AG04449 (cell line): ENCODE measurements at regions not wholly inside any gene's neighbourhood (a gene's known extent, or its start where the extent isn't known, plus 50 kb on each side); places are given as distances from the start of the nearest gene placed in this dataset.

ENCODE experiments used
- CTCF ChIA-PET: fragments of 350-600 bp; formaldehyde crosslinking; extraction: SDS; loops from one replicate; lab custom pipeline; 2021; ENCODE audit warnings: antibody characterized with exemption; lab: Yijun Ruan, JAX
- POLR2A ChIA-PET: fragments of 400-600, 350-600 bp; formaldehyde crosslinking; extraction: SDS; loops from one replicate; lab custom pipeline; 2020; ENCODE audit warnings: antibody characterized with exemption, inconsistent platforms; lab: Yijun Ruan, JAX
- DNase-seq: peaks from one replicate; pipeline ENCODE4 v3.0.0-alpha.2; 2010; ENCODE audit warnings: low read depth, low spot score
- H3K4me3 ChIP-seq: 2 replicates; pipeline ENCODE4 v1.5.1; 2011; ENCODE audit warnings: low read depth, mild to moderate bottlenecking, control low read depth, low read length
- TF ChIP-seq, protein P1 (sequence below): IDR thresholded peaks from one replicate; pipeline ENCODE4 v1.5.1; 2011; ENCODE audit warnings: mild to moderate bottlenecking, moderate library complexity, low read length, control low read depth, inconsistent platforms; ENCODE audit not compliant: insufficient read depth; ENCODE audit errors: missing control alignments

DNA sequence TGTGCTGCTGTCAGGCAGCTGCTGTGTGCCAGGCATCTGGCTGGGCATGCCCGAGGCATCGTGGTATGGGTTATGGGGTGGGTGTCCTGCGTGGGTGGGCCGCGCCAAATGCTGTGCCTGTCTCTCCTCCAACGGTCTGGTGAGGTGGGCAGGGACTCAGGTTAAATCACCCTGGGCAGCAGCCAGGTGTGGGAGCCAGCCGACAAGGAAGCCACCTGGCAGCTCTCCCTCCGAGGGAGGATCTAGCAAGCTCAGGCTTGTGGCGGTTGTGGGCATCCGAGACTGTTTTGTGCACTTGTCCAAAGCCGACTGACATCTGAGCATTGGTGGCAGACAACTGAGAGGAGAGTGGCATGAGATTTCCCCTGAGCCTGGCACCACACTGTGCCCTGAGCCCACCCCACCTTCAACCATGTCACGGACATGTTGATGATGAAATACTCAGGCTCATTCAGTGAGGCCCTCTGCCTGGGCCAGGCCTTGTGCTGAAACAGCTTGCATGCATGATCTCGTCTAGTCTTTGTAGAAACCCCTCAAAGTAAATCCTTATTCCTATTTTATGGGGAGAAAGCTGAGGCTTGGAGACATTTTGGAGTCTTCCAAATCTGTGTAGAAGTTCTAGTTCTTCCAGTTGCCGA, 181.8 kb upstream of the MYL2 start:
- no peak overlapping the region for H3K4me3 ChIP-seq
- ChIA-PET POLR2A (no interaction called here), CTCF (no interaction called here)
- TF ChIP-seq, protein P1, sequence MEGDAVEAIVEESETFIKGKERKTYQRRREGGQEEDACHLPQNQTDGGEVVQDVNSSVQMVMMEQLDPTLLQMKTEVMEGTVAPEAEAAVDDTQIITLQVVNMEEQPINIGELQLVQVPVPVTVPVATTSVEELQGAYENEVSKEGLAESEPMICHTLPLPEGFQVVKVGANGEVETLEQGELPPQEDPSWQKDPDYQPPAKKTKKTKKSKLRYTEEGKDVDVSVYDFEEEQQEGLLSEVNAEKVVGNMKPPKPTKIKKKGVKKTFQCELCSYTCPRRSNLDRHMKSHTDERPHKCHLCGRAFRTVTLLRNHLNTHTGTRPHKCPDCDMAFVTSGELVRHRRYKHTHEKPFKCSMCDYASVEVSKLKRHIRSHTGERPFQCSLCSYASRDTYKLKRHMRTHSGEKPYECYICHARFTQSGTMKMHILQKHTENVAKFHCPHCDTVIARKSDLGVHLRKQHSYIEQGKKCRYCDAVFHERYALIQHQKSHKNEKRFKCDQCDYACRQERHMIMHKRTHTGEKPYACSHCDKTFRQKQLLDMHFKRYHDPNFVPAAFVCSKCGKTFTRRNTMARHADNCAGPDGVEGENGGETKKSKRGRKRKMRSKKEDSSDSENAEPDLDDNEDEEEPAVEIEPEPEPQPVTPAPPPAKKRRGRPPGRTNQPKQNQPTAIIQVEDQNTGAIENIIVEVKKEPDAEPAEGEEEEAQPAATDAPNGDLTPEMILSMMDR = no peak
- DNase-seq = no peak

GRCh38 chr12:111101003-111101402, 180.6 kb upstream of the MYL2 start:
- H3K4me3 ChIP-seq = no peak overlapping the region
- CTCF ChIA-PET = no interaction called here
- TF ChIP-seq, protein P1 = no peak
- no peak for DNase-seq
- POLR2A ChIA-PET = no interaction called here

- H3K4me3 ChIP-seq = no peak overlapping the region
- TF ChIP-seq, protein P1 = no peak
- ChIA-PET POLR2A (no interaction called here), CTCF (no interaction called here)
- DNase-seq = no peak
Observed at GRCh38 chr12:111100554-111100953, 180.2 kb upstream of the MYL2 start.

- CTCF ChIA-PET = interaction anchor here (1.0 kb wide), 1 partner anchor 67 kb away, joined by 3 read pairs; no protein-coding TSS in a partner anchor
- POLR2A ChIA-PET = no interaction called here
- TF ChIP-seq, protein P1 = no peak
- no peak overlapping the region for H3K4me3 ChIP-seq
- DNase-seq = no peak
Observed at GRCh38 chr12:111100003-111100402, 179.6 kb upstream of the MYL2 start.

DNA sequence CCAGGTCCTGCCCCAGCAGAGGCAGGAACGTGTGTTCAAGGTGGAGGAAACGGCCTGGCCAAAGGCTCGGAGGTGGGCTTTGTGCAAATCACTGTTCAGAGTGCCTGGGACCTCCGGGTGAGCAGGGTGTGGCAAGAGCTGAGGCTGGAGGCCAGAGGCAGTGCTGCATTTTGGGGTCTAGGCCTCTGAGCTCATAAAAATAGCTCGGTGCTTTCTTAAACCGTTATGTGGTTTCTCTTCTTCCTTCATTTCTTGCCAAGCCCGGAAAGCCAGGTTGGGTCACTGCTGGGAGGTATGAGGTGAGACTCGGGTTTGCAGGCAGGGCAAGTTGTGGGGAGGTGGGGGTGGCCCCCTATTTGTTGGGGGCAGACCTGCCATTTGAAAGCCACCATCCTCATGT, 178.8 kb upstream of the MYL2 start:
- TF ChIP-seq, protein P1 = no peak
- no peak overlapping the region for H3K4me3 ChIP-seq
- POLR2A ChIA-PET = no interaction called here
- no peak for DNase-seq
- CTCF ChIA-PET = interaction anchor here (1.0 kb wide), 1 partner anchor 66 kb away, joined by 3 read pairs; no protein-coding TSS in a partner anchor

DNA sequence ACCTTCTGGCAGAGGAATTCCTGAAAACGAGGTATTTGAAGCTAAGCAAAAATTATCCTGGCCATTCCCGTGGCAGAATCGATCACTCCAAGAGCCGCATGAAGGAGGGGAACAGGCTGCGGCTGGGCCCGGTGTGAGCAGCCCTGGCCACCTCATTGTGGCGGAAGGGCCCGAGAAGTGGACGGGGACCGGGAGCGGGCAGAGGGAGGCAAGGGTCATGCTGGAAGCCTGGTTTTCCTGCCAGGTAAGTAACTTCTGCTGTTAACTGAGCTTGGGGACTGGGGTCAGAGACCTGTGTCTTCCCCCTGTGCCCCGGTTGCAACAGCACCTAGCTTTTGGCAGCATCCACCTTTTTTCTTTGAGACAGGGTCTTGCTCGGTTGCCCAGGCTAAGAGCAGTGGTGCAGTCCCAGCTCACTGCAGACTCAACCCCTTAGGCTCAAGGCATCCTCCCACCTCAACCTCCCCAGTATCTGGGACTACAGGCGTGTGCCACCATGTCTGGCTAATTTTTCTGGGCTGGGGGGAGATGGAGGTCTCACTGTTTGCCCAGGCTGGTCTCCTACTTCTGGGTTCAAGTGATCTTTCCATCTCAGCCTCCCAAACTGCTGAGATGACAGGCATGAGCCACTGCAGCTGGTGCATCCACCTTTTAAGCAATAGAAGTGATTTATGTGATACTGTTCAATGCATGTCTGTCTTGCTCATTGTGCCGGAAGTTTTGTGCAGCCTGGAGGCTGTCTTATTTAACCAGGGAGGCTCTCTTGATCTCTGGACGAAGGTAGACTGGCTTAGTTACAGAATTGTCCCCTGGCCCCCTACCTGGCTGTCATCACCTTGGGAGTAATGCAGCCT, 174.0 kb upstream of the MYL2 start:
- CTCF ChIA-PET = no interaction called here
- H3K4me3 ChIP-seq = no peak overlapping the region
- POLR2A ChIA-PET = no interaction called here
- DNase-seq = no peak
- TF ChIP-seq, protein P1 = no peak
